Esophagus (tissue), 2 donors: ENCODE measurements at regions not wholly inside any gene's neighbourhood (a gene's known extent, or its start where the extent isn't known, plus 50 kb on each side); places are given as distances from the start of the nearest gene placed in this dataset.

Source experiments
- H3K27ac ChIP-seq, 2 donors: one replicate each; pipeline ENCODE4 v1.5.1; 2013; ENCODE audit warnings: low read depth in 2 of 2, mild to moderate bottlenecking in 2 of 2, inconsistent platforms in 1 of 2, low read length in 1 of 2, moderate library complexity in 1 of 2
- H3K27me3 ChIP-seq, 2 donors: one replicate each; pipeline ENCODE4 v1.6.1; 2013; ENCODE audit warnings: low read length in 2 of 2, control low read depth in 1 of 2, mild to moderate bottlenecking in 1 of 2; ENCODE audit not compliant: insufficient read depth in 2 of 2, control insufficient read depth in 1 of 2
- H3K36me3 ChIP-seq, 2 donors: one replicate each; pipeline ENCODE4 v1.6.1; 2013; ENCODE audit warnings: low read length in 1 of 2; ENCODE audit not compliant: control insufficient read depth in 2 of 2, insufficient read depth in 2 of 2
- H3K4me1 ChIP-seq, 2 donors: one replicate each; pipeline ENCODE4 v1.6.1; 2013; ENCODE audit warnings: low read length in 1 of 2; ENCODE audit not compliant: control insufficient read depth in 2 of 2, insufficient read depth in 2 of 2
- H3K4me3 ChIP-seq, 2 donors: one replicate each; pipeline ENCODE4 v1.5.1; 2013; ENCODE audit warnings: low read length in 2 of 2, mild to moderate bottlenecking in 2 of 2, low read depth in 1 of 2, moderate library complexity in 1 of 2
- H3K9me3 ChIP-seq, 2 donors: one replicate each; pipeline ENCODE4 v1.6.1; 2013; ENCODE audit warnings: mild to moderate bottlenecking in 2 of 2, low read depth in 1 of 2, low read length in 1 of 2, moderate library complexity in 1 of 2; ENCODE audit not compliant: control insufficient read depth in 2 of 2, insufficient read depth in 1 of 2
- WGBS, 2 donors: extraction: QIAGEN DNeasy Blood & Tissue Kit; methylation state at CpG; one replicate each; pipeline ENCODE4 v1.1.7; 2013; 5-methylcytosine and 5-hydroxymethylcytosine counted together
- donor health status: healthy with polysubstance abuse.
- donor health status: Bipolar disorder and iron deficiency.

GRCh38 chr1:109828756-109829505 lies 65.2 kb upstream of the EPS8L3 start:
- peak overlapping the region in 1 of 2 donors; percentile 19 for H3K27ac ChIP-seq
- no peaks in the 10 kb centered on the region for H3K9me3 ChIP-seq
- H3K4me3 ChIP-seq = no peak overlapping the region
- H3K27me3 ChIP-seq = no peaks in the 10 kb centered on the region
- peaks cover 5 to 12% of the 10 kb centered on the region in 2 donors for H3K4me1 ChIP-seq
- WGBS, 2 donors = 63 to 74% methylated on average over 8 of the region's 8 CpGs
- no peaks in the 10 kb centered on the region for H3K36me3 ChIP-seq

- Histone ChIP-seq H3K27ac (no peak overlapping the region), H3K36me3 (no peaks in the 10 kb centered on the region), H3K4me1 (peaks cover 11 to 20% of the 10 kb centered on the region in 2 donors), H3K27me3 (no peaks in the 10 kb centered on the region), H3K4me3 (no peak overlapping the region), H3K9me3 (no peaks in the 10 kb centered on the region)
- 95 to 97% methylated on average over 7 of the region's 7 CpGs for WGBS, 2 donors
These were observed 64.3 kb upstream of the EPS8L3 start for GRCh38 chr1:109827986-109828385.

GRCh38 chr1:109827466-109827865 lies 63.7 kb upstream of the EPS8L3 start:
- Histone ChIP-seq H3K9me3 (no peaks in the 10 kb centered on the region), H3K27me3 (no peaks in the 10 kb centered on the region), H3K4me1 (peaks cover 11 to 21% of the 10 kb centered on the region in 2 donors), H3K4me3 (no peak overlapping the region), H3K36me3 (no peaks in the 10 kb centered on the region), H3K27ac (no peak overlapping the region)
- 62 to 70% methylated on average over 4 of the region's 4 CpGs for WGBS, 2 donors

GRCh38 chr1:109826930-109827349 lies 63.2 kb upstream of the EPS8L3 start:
- peaks cover 11 to 25% of the 10 kb centered on the region in 2 donors for H3K4me1 ChIP-seq
- H3K36me3 ChIP-seq = no peaks in the 10 kb centered on the region
- 83 to 87% methylated on average over 10 of the region's 10 CpGs for WGBS, 2 donors
- H3K27ac ChIP-seq = no peak overlapping the region
- no peaks in the 10 kb centered on the region for H3K27me3 ChIP-seq
- H3K9me3 ChIP-seq = no peaks in the 10 kb centered on the region
- no peak overlapping the region for H3K4me3 ChIP-seq

- no peaks in the 10 kb centered on the region for H3K27me3 ChIP-seq
- no peaks in the 10 kb centered on the region for H3K36me3 ChIP-seq
- peaks cover 14 to 30% of the 10 kb centered on the region in 2 donors for H3K4me1 ChIP-seq
- no peak overlapping the region for H3K4me3 ChIP-seq
- H3K27ac ChIP-seq = no peak overlapping the region
- no peaks in the 10 kb centered on the region for H3K9me3 ChIP-seq
These were observed 62.7 kb upstream of the EPS8L3 start for GRCh38 chr1:109826446-109826845.

- Histone ChIP-seq H3K27ac (peak overlapping the region; percentile 29 to 89), H3K4me3 (no peak overlapping the region), H3K27me3 (no peaks in the 10 kb centered on the region), H3K9me3 (no peaks in the 10 kb centered on the region), H3K4me1 (peaks cover 17 to 36% of the 10 kb centered on the region in 2 donors), H3K36me3 (no peaks in the 10 kb centered on the region)
- 54 to 70% methylated on average over 12 of the region's 12 CpGs for WGBS, 2 donors
These were observed 60.8 kb upstream of the EPS8L3 start for GRCh38 chr1:109824349-109825115.

- H3K4me1 ChIP-seq = peaks cover 15 to 36% of the 10 kb centered on the region in 2 donors
- no peaks in the 10 kb centered on the region for H3K36me3 ChIP-seq
- no peaks in the 10 kb centered on the region for H3K9me3 ChIP-seq
- WGBS, 2 donors = 70 to 72% methylated on average over 16 of the region's 16 CpGs
- H3K27ac ChIP-seq = peak overlapping the region; percentile 29 to 89
- no peak overlapping the region for H3K4me3 ChIP-seq
- no peaks in the 10 kb centered on the region for H3K27me3 ChIP-seq
These were observed 60.0 kb upstream of the EPS8L3 start for GRCh38 chr1:109823543-109824348.

GRCh38 chr1:109822749-109823542 lies 59.2 kb upstream of the EPS8L3 start:
- Histone ChIP-seq H3K4me3 (no peak overlapping the region), H3K9me3 (no peaks in the 10 kb centered on the region), H3K27ac (peak overlapping the region; percentile 14 to 89), H3K27me3 (no peaks in the 10 kb centered on the region), H3K36me3 (no peaks in the 10 kb centered on the region), H3K4me1 (peaks cover 14 to 34% of the 10 kb centered on the region in 2 donors)
- 90% methylated on average over 6 of the region's 6 CpGs for WGBS, 2 donors
